ENCODE measurements at regions not wholly inside any gene's neighbourhood (a gene's known extent, or its start where the extent isn't known, plus 50 kb on each side); places are given as distances from the start of the nearest gene placed in this dataset.

DNA sequence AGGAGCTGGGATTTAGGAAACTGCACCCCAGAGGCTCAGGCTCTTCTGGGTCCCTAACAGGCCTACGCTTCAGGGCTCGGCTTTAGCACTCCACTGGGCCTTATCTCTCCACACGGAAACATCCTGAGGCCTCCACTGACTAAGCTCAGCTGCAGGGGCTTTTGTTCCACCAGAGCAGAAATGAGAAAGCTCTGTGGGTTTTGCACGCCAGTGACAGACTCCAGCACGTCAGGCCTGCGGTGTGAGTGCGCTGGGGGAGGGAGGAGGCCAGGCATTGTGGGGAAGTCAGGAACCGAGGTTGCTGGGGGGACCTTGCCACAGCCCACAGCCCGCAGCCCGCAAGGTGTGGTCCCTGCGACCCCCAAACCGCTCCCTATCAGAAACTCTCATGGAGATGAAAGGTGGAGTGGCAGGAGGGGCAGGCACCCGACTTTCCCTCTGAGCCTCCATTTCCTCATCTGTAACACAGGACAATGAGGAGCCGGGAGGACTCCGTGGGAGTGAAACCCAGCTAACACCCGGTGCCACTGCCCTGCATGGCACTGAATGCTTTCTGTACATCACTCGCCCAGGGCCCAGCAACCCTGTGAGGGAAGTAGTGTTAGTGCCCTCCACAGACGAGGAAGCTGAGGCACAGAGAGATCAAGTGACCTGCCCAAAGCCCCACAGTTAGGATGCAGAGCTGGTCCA lies 106.5 kb downstream of the TPRA1 start:
- peak; percentile 37 for DNase-seq (ENCODE audit: low spot score)

DNA sequence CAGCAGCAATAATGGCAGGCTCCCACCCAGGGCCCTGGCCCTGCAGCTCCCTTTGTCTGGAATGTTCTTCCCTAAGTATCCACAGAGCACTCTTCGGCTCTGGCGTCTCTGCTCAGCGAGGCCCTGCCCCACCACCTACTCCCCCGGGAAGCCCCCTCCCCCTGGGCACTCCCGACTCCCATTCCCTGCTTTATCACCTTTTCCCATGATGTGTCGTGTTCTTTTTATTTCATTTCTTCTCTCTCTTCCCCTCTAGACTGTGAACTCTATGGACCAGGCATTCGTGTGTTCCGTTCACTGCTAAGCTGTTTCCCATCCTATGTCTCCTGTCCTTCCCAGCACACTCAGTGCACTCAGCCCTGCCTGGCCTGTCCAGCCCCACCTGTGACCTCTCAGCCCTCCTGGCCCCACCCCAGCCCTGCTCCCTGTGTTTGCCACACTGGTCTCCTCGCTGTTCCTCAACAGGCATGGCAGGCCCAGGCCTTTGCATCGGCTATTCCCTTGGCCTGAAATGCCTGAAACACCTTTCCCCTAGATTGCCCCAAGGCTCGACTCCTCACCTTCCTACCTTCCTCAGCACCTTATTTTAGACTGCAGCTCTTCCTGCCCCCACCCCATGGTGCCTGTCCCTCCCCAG lies 107.4 kb downstream of the TPRA1 start:
- peak; percentile 32 for DNase-seq (ENCODE audit: low spot score)

DNA sequence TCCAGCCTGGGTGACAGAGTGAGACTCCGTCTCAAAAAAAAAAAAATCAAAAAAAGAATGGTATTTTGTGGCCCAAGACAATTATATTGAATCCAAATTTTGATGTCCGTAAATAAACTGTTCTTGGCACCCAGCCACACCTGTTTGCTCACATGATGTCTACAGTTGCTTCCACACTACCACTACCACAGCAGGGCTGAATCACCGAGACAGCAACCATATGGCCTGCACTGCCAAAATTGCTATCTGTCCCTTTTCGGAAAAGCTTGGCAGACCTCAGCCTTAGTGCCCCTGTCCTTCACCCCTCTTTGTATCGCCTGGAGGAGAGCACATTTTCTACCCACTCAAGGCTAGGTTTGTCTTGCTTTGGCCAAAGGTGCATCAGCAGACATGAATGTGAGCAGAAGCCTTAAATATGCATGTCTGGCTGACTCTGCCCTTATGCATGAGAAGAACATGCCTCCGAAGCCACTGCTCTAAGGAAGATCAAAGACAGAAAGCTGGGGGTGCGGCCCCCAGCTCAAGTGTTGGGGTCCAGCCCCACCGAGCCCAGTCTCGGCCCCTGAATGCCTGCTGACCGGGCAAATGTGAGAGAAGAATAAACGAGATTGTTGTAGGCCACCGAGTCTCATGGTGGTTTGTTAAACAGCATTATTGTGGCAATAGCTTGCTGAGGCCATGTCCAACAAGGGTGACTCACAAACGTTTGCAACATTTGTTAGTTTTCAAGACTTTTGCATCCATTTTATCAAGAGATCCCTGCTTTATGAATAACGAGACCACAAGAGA lies 108.1 kb downstream of the TPRA1 start:
- DNase-seq (ENCODE audit: low spot score): peak; percentile 32

DNA sequence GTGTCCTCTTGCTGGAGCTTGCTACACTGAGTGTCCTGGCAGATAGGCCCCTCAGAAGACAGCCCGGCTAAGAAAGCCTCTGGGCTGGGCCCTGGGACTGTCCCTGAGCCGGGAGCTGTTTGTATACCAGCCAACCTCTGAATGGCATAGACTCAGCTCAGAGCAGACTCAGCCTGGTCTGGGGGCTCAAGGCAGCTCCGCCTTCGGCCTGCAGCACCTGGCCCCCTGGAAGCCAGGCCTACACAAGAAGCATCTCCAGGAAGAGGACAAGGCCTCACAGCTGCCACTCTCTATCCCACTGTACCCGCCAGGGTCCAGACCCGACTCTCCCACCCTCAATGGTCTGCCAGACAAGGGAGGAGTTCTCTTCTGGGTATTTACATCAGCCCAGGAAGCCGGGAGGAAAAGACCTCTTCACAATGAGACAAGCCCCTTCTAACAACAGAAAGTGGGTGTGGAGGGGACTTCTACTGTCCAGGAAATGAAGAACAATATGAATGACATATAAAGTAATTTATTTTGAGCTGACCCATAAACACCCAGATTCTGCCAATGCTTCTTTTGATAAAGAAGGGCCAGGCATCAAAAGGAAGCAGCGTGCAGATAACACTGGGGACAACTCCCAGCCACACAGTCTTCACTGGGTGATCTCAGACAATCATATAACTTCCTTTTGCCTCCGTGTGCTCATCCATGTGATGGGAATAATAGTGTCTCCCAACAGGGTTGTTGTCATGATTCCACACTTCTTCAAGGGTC lies 110.2 kb downstream of the TPRA1 start:
- no peak for DNase-seq (ENCODE audit: low spot score)

DNA sequence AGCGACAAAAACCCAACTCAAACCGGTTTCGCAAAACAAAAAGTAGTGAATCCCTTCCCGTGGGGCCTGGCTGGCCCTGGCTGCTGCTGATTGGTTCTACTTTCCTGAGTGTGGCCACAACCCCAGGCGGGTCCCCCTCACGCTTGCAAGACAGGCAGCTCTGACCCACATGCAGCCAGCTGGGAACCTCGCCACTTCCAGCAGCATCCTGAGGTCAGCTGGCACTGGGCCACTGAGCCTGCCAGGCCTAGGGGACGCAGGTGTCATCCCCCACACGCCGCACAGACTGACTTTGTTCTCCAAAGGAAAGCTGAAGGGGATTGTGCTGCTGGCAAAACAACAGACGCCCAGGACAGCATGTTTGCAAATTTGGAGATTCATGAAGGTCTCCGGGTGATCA lies 111.1 kb downstream of the TPRA1 start:
- no peak for DNase-seq (ENCODE audit: low spot score)

DNA sequence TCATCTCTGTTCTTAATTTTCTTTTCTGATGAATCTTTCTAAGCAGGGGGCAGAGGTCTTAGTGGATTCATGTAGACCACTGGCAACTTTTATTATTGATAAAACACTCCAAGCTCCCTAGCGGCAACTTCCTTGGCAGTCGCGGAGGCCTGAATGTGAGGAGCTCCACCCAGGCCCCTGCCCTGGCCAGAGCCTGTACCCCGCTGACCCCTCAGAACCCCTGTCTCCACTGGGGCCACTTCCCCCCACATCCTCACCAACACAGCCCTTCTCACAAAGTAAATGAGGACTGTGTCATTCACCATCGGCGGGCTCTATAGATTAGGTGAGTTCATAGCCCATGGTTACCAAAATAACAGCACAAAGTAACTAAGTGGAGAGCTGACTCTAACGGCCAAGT lies 111.6 kb downstream of the TPRA1 start:
- no peak for DNase-seq (ENCODE audit: low spot score)

DNA sequence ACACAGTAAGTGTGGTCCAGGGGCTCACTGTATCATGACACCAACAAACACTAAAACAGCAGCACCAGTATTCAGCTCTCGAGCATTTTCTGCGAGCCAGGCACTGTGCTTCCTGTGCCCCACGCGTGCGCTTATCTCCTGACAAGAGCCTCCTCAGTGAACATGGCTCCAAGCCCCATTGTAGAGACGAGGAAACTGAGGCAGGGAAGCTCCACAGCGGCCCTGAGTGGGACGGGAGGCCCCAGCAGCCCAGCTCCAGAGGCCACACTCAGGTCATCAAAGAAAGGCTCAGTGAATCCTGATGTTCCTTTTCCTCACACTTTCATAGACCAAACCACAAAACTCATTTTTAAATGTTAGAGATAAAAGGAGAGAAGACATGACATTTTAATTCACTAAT lies 113.1 kb downstream of the TPRA1 start:
- DNase-seq (ENCODE audit: low spot score): no peak

DNA sequence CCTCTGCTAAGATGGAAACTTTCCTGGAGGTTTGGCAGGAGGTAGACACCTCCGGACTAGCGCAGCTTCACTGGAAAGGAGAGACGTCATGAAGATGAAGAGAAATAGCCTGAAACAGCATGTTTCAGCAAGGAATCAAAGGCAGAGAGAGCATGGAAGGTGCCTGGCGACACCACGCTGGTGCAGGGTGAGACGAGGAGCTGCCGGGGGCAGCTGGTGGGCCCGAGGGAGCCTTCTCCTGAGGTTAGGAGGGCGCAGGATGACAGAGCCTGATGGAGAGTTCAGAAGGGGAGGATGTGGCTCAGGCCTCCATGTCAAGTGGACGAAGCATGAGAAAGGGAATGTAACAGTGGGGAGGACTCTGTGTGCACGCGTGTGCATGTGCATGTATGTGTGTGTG lies 113.6 kb downstream of the TPRA1 start:
- no peak for DNase-seq (ENCODE audit: low spot score)

DNA sequence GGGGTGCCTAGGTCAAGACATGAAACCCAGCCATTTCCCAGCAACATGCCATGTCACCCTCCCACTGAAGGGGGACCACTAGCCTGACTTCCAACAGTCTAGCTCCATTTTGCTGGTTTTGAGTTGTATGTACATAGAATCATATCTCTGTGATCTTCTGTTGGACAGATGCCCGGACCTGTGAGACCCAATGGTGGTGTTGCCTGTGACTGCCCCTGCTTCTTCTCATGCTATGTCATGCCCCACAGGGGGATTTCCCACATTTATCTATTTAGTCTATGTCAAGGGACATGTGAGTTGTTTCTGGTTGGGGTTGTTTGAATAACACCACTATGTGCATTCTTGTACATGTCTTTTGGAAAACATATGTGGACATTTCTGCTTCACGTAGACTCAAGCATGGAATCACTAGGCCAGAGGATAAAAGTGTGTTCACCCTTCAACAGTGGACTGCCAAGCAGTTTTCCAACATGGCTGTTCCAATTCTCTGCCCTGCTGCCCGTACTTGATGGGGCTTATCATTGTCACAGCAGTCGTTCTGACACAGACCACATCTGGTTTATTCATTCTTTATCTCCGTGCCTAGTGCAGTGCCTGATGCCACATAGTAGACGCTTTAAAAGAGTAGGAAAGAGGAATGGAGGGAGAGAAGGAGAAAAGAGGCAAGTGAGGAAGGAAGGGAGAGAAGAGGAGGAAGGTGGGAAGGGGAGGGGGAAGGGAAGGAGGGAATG lies 114.4 kb downstream of the TPRA1 start:
- DNase-seq (ENCODE audit: low spot score): no peak

DNA sequence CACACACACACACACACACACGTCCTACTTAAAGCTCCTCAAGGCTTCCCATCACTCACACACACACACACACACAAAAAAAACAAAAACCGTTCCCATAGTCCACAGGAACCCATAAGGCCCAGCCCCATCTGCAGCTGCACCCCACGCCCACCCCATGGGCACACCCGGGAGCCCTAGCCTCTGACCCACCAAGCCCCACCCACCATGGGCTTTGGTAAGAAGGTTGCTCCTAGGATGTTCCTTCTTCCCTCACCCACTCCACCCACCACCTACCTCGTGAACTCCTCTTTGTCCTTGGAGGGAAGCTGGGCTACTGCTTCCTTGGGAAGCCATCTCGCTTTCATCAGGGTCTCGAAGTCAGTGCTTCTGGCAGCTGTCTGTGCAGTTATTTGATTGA lies 115.1 kb downstream of the TPRA1 start:
- no peak for DNase-seq (ENCODE audit: low spot score)

DNA sequence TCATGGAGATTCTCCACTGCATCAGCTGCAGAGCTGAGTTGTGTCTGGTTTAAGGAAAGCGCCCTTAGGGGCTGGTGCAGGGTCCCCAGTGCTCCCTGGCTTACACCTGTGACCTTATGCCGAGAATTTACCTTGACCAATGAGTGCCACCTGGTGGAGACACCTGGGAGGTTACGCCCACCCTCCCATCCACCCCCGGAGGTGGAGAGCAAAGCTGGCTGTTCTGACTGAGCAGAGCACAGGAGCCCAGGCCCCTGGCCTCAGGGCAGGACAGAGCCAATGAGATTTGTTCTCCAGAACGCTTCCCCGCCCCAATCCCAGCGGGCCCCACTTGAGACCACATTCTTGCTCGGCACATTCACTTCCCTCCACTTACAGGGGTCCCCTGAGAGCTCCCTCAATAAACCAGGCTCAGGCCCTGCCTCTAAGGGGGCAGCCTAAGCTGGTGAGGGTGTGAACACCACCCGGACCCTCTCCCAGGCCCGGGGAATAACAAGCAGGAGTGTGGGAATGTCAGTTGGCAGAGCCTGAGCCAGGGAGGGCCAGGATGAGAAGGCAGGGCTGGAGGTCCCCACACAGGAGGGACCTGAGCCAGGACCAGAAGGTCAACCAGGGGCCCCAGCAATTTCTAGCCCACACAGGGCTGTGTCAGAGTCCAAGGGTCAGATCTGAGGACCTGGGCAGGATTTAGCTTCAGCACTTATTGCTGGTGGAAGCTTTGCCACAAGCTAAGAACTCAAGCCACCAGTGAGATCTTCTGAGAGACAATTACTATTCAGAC lies 117.1 kb downstream of the TPRA1 start:
- DNase-seq (ENCODE audit: low spot score): no peak

DNA sequence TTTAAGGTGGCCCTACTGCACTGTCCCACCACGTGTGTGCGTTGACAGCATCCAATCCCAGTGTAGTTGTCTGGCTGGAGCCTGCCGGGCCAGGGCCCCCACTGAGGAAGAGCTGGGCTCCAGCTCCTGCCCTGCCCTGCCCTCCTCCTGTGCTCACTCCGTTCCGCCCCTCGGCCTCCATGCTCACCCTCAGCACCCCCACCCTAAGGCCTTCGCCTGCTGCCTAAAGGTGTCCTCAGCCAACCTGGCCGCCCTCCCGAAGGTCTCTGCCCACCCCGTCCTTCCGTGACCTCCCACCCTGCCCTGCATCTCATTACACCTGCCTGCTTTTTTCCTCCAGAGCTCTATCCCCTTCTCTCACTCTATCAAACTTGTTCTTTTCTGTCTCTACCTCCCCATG lies 118.0 kb downstream of the TPRA1 start:
- no peak for DNase-seq (ENCODE audit: low spot score)

DNA sequence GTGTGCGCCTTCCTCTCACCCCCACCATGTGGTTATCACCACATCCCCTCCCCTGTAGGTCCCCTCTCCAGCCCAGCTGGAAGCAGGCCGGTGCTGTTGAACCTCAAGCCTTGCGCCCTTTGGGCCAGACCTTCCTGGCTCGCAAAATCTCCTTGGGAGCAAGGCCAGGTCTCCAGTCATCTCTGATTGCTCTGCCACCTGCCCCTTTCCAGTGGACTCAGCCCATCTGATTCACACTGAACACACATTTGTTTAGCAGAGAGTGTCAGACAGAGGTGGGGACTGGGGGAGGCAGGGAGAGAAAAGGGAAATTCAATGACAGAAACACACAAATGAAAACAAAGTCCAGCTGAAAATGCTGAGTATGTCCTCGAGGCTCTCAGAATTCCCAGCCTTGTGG lies 119.4 kb downstream of the TPRA1 start:
- no peak for DNase-seq (ENCODE audit: low spot score)

DNA sequence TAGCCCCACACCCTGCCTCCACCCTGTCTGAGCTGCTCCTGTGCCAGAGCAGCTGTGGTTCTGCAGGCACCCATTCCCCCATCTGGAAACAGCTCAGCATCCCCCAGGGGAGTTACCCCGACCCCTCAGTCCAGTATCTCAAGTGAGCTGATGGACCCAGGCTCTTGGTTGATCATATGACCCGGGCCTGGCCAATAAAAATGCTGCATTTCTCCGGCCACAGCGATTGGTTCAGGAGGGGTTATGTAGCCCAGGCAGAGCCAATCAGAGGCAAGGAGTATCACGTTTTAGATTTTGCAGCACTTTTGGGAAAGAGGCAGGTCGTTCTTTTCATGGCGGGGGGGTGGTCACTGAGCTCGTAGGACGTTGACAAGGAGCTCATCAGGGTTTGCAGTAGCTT lies 120.8 kb downstream of the TPRA1 start:
- DNase-seq (ENCODE audit: low spot score): no peak

DNA sequence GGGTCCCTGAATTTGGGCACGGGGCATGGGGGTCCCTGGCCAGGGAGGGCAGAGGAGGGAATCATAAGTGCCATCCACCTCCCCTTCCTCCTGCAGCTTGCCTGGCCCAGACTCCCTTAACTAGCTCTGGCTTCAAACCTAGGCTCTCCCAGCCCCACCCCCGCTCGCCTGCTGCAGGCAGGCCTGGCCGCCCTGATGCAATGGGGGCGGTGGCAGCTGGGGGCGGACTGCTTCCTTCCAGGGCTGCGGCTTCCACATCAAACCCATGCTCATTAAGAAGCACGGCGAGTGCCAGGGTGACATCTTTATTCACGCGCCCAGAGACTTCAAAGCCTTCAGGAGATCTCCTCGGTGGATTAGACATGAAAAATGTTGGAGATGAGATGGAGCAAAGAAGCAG lies 123.1 kb downstream of the TPRA1 start:
- no peak for DNase-seq (ENCODE audit: low spot score)

DNA sequence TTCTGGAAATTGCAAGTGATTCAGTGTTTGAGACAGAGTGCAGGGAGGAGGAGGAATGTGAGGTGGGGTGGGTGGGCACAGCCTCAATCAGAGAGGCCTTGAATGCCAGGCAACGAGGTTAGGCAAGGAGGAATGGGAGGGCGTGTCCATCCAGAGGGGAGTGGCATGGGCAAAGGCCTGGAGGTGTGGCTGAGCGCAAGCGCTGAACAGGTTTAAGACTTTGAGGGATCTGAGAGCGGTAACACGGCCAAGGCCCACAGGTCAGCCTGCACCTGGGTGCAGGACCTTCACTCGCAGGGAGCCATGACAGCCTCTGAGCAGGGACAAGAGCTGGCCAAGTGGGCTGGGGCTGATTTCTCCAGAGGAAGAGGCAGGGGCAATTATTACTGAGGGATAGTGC lies 125.9 kb downstream of the TPRA1 start:
- no peak for DNase-seq (ENCODE audit: low spot score)

DNA sequence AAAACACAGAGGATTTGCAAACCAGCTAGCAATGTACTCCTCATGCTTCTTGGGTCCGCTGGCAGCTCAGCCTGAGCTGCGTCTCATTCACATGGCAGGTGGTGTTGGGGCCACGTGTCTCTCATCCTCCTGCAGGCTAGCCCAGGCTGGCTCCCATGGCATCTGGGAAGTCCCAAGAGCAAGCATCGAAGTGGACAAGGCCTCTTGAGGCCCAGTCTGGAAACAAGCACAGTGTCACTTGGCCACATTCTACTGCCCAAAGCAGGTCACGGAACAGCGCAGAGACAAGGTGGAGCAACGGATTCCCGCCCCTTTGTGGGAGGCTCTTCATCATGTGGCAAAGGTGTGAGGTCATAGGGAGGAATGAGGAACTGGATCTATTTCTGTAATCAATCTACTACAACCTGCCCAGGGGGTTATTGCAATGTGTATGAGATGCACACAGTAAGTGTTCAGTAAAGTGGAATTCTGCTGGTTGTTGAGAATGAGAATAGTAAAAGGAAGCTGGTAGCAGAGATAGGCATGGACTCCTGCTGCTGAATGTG lies 128.3 kb downstream of the TPRA1 start:
- DNase-seq (ENCODE audit: low spot score): no peak

DNA sequence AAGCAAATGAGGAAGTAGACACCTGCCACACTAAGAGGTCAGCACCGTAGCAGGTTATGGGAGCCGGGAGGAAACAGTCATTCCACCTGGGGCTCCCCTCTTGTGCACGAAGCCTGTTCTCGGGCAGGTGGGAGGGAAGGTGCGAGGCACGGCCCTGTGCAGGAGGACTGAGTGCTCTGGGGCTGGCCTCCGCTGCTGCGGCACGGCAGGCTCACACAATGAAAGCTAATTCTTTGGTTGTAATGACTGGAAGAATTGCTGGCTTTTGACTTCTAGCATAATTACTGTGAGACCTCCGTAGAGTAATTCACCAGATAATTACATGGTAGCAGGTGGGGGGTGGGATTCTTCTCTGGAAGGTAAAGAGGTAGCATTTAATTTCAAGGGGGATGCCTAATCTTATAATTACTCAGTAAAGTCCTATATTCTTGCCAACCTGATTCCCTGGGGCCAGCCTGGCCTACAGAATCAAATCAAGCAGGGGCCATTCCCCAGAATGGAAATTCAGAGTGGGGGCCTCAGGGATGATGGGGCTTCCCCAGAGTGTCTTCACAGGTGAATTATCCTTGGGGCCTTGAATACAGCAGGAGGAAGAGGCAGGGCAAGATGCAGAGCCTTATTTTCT lies 129.1 kb downstream of the TPRA1 start:
- DNase-seq (ENCODE audit: low spot score): no peak

DNA sequence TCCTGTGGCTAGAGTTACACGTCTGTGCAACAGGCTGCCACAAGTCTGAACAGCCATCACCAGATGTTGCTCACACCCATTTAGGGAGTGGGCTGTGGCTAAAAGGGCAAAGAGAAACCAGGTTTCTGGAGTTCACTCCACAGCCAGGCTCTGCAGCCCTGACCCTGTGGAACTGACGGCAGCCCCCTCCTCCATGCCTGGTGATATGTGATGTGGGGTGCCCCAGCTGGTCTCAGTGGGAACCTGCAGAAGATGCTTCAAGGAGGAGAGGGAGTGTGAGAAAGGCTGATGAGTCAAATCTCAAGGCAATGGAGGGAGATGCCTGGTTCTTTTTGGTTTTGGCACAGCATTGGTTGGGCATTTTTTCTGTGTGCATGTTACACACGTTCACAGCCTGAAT lies 130.6 kb downstream of the TPRA1 start:
- DNase-seq (ENCODE audit: low spot score): no peak
